ENCODE measurements at regions not wholly inside any gene's neighbourhood (a gene's known extent, or its start where the extent isn't known, plus 50 kb on each side); places are given as distances from the start of the nearest gene placed in this dataset.

- intact Hi-C loops (cut with DNase I): no loop called here
- no peak for DNase-seq
- no peak for ATAC-seq
These were observed 149.4 kb upstream of the CDH20 start for GRCh38 chr18:61183798-61184197.

- intact Hi-C loops (cut with DNase I): no loop called here
- no peak for ATAC-seq
- no peak for DNase-seq
These were observed 145.3 kb upstream of the CDH20 start for GRCh38 chr18:61187971-61188370.

GRCh38 chr18:61189376-61189775, 143.9 kb upstream of the CDH20 start:
- DNase-seq: no peak
- intact Hi-C loops (cut with DNase I): no loop called here
- ATAC-seq: no peak

GRCh38 chr18:61194726-61195125, 138.5 kb upstream of the CDH20 start:
- intact Hi-C loops (cut with DNase I): no loop called here
- ATAC-seq (no peak), DNase-seq (no peak)

- intact Hi-C loops (cut with DNase I): no loop called here
- no peak for DNase-seq
- ATAC-seq: no peak
These were observed 136.5 kb upstream of the CDH20 start for GRCh38 chr18:61196750-61197149.

- no peak for DNase-seq
- no peak for ATAC-seq
- intact Hi-C loops (cut with DNase I): no loop called here
These were observed 134.7 kb upstream of the CDH20 start for GRCh38 chr18:61198486-61198885.

- ATAC-seq: no peak
- intact Hi-C loops (cut with DNase I): no loop called here
- DNase-seq: no peak
These were observed 133.9 kb upstream of the CDH20 start for GRCh38 chr18:61199171-61199848.

- ATAC-seq: no peak
- intact Hi-C loops (cut with DNase I): no loop called here
- DNase-seq: no peak
These were observed 131.7 kb upstream of the CDH20 start for GRCh38 chr18:61201511-61201910.

- no peak for ATAC-seq
- no peak for DNase-seq
- intact Hi-C loops (cut with DNase I): no loop called here
These were observed 130.1 kb upstream of the CDH20 start for GRCh38 chr18:61203151-61203550.

- DNase-seq (no peak), ATAC-seq (no peak)
- intact Hi-C loops (cut with DNase I): no loop called here
These were observed 123.4 kb upstream of the CDH20 start for GRCh38 chr18:61209801-61210200.

- no peak for ATAC-seq
- DNase-seq: no peak
- intact Hi-C loops (cut with DNase I): no loop called here
These were observed 117.2 kb upstream of the CDH20 start for GRCh38 chr18:61216051-61216450.

- intact Hi-C loops (cut with DNase I): no loop called here
- DNase-seq (no peak), ATAC-seq (no peak)
These were observed 111.0 kb upstream of the CDH20 start for GRCh38 chr18:61222206-61222605.

GRCh38 chr18:61225336-61225735, 107.9 kb upstream of the CDH20 start:
- intact Hi-C loops (cut with DNase I): no loop called here
- DNase-seq (no peak), ATAC-seq (no peak)

- no peak for ATAC-seq
- intact Hi-C loops (cut with DNase I): no loop called here
These were observed 96.7 kb upstream of the CDH20 start for GRCh38 chr18:61236356-61237057.

GRCh38 chr18:61237529-61237928, 95.7 kb upstream of the CDH20 start:
- intact Hi-C loops (cut with DNase I): no loop called here
- DNase-seq (no peak), ATAC-seq (no peak)

More at GRCh38 chr18:61236356-61237057, 96.7 kb upstream of the CDH20 start:
- no peak for DNase-seq

- ATAC-seq (no peak), DNase-seq (no peak)
- intact Hi-C loops (cut with DNase I): no loop called here
These were observed 94.2 kb upstream of the CDH20 start for GRCh38 chr18:61239051-61239450.

- intact Hi-C loops (cut with DNase I): no loop called here
- DNase-seq (no peak), ATAC-seq (no peak)
These were observed 91.9 kb upstream of the CDH20 start for GRCh38 chr18:61241260-61241853.

GRCh38 chr18:61244632-61245031, 88.6 kb upstream of the CDH20 start:
- intact Hi-C loops (cut with DNase I): no loop called here
- ATAC-seq (no peak), DNase-seq (no peak)

- ATAC-seq (no peak), DNase-seq (no peak)
- intact Hi-C loops (cut with DNase I): no loop called here
These were observed 88.0 kb upstream of the CDH20 start for GRCh38 chr18:61245276-61245675.

- no peak for DNase-seq
- intact Hi-C loops (cut with DNase I): no loop called here
- ATAC-seq: no peak
These were observed 84.6 kb upstream of the CDH20 start for GRCh38 chr18:61248589-61248988.

- no peak for DNase-seq
- ATAC-seq: no peak
- intact Hi-C loops (cut with DNase I): no loop called here
These were observed 76.9 kb upstream of the CDH20 start for GRCh38 chr18:61256291-61256690.
